ENCODE measurements at regions not wholly inside any gene's neighbourhood (a gene's known extent, or its start where the extent isn't known, plus 50 kb on each side); places are given as distances from the start of the nearest gene placed in this dataset.
"Not testable (repeated sequence)": the region's sequence is repeated elsewhere in the genome, so short reads cannot be mapped to it uniquely, and the experiment has no call there.

DNA sequence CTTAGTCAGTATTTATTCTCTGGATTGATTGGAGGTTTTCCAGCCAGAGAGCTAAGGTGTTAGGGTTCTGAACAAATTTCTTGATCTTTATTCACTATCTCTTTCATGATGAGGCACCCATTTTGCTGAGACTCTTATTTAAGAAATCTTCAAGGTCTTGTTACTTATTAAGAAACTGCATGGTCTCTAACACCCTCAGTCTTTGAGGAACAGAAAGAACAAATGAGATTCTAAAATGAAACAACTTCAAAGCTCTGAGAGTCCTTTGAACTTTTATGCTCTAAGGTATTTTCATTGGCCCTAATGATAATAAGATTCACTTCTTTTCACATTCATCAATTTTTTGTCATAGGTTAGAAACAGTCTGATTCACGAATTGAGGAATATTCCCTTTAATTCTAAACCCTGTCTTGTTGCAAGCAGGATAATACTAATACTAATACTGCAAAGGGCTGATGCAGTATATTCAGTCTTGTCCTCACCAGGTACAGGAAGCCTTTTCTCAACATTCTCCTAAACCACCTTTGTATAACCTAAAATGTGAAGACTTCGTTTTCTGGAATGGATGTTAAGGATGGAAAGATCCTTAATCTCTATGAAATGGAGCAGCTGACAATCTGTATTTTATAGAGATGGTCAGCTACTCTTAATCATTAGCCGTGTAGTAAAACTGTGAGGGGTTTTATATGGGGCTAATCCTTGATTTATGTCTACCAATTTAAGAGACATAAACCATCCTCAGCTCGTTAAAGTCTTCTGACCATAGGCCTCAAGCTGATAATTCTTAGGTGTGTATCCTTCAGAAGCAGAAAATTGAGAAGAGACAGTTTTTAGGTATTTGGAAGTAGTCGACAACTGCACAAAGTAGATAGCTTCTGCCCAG is 198.3 kb downstream of the OTOL1 start:
- DNase-seq = no peak

DNA sequence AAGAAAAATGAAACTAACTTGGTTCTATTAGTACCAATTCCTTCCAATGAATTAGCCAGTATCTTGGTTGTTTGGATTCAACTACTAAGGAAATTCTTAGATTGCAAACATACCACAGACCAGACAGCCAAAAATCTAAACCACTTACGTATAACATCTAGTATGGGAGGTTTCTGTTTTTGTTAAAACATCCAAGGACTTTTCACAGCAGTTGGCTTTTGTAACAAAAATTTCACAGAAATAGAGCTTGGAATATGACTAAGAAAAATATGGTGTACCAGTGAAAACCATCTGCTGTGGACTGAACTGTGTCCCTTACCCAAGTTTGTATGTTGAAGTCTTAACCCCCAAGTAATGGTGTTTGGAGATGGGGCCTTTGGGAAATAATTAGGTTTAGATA is 199.2 kb downstream of the OTOL1 start:
- DNase-seq = no peak

DNA sequence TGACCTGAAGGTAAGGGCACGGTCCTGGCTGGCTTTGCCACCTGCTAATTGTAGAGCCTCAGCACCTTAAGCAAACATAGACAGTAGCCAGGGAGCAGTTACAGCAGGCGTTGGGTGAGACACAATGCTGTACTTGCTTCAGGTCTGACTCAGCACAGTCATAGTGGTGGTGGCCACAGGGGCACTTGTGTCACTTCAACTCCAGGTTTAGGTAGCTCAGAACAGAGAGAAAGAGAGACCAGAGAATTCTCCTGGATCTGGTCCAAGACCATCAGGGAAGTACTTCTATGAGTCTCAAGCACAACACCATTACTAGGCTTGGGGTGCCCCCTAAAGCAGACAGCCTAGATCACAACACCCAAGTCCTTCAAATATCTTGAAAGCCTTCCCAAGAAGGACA is 204.4 kb downstream of the OTOL1 start:
- no peak for DNase-seq

DNA sequence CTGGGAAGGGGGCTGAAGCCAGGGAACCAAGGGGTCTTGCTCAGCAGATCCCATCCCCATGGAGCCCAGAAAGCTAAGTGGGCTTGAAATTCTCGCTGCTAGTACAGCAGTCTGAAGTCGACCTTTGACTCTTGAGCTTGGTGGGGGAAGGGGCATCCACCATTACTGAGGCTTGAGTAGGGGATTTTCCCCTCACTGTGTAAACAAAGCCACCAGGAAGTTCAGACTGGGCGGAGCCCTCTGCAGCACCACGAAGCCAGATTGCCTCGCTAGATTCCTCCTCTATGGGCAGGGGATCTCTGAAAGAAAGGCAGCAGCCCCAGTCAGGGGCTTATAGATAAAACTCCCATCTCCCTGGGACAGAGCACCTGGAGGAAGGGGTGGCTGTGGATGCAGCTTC is 210.6 kb downstream of the OTOL1 start:
- DNase-seq = not testable (repeated sequence)

DNA sequence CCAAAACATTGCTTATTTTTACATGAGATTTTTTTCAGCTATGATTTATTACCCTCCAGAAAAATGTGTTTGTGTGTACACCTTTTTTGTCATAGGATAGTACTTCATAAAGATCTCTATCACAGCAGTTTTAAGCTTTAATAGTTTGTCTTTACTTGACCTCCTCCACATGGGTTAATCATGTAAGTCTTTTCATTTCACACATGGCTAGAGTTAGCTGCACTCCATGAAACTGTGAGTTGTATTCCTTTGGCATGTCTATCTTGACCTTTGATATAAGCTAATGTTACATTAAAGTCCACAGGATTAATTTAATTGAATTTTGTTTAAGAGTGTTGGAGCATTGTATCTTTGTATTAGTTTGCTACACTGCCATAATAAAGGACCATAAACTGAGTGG is 217.1 kb downstream of the OTOL1 start:
- no peak for DNase-seq

DNA sequence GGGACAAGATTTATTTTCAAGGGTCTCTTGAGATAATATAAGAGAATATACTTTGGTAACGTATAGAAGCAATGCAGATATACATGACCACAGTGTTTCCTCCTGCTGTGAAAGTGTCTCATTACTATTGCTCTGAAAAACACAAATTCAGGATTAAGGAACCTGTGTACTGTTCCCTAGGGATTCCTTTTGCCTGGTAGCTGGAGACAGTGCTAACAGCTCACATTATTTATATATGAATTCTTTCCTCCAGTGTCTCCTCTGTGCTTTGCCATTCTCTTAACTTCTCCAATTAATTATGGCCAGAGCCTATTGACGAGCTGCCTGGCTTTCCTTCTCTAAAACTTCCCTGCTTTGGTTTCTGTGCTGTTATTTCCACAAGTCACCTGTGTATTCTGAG is 235.4 kb downstream of the OTOL1 start:
- DNase-seq = no peak

DNA sequence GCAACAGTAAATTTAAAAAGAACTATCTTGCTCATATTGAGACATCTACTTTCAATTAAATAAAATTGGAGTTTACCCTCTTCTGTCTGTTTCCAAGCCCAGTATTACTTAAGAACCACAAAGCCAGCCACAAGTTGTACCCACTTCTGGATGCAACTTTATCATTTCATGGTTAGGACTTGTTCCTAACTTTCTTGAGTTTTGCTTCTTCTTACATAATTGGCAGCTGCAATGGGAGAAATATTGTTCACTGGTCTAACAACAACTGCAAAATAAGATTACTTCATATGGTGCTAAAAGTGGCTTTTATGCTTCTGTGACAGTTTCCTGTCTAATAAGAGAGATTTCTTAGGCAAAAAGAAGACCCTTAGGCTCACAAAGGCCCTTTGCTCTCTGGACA is 240.6 kb downstream of the OTOL1 start:
- DNase-seq = no peak

DNA sequence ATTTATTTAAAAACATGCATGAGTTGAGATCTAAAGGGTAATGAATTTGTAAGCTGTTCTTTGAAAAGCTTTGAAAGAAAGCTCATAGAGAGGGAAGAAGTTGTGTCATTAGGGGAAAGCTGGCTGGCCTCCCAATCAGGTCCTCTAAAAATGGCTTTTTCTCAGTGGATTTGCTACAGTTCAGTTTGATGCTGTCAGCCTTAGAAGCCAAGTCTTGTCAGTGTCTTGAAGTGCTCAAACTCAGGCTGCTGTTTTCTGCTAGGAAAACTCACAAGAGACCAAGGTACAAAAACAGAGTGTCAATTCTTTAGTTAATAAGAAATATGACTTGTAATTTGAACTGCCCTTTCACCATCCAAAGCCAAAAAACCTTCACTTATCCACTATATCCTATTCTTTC is 243.8 kb downstream of the OTOL1 start:
- no peak for DNase-seq

DNA sequence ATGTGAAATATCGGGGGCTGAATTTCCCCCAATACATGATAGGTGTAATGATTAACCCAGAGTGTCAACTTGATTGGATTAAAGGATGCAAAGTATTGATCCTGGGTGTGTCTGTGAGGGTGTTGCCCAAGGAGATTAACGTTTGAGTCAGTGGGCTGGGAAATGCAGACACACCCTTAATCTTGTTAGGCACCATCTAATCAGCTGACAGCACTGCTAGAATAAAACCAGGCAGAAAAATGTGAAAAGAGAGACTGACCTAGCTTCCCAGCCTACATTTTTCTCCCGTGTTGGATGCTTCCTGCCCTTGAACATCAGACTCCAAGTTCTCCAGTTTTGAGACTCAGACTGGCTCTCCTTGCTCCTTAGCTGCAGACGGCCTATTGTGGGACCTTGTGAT is 247.8 kb downstream of the OTOL1 start:
- DNase-seq = no peak

DNA sequence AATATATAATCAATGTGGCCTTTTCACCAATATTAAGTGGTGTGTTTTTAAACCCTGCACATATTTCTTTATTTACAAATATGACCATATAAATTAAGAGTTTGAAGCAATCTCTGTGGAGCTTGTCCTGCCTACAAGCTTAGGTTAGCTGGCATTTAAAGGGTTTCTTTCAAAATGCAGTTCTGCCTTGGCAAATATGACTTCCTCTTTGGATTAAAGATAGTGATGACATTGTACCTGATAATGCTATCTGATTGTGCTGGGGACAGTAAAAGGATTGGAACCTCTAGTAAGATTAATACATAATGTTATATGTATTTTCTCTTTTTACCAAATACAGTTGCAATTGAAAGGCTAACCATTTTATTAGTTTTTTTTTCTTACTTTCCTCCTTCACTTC is 249.1 kb downstream of the OTOL1 start:
- no peak for DNase-seq

DNA sequence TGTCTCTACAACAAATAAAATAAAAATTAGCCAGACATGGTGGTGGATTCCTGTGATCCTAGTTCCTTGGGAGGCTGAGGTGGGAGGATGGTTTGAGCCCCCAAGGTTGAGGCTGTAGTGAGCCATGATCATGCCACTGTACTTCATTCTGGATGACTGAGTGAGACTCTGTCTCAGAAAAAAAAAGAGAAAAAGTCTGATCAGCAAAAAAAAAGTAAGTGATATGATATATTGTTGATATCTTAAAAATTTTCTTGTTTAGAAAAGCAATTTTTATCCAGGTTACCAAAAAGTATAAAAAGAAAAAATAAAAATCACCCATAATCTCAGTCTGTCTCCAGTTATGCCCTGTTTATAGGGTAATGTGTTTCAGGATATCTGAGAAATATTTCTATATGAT is 251.4 kb downstream of the OTOL1 start:
- DNase-seq = no peak

DNA sequence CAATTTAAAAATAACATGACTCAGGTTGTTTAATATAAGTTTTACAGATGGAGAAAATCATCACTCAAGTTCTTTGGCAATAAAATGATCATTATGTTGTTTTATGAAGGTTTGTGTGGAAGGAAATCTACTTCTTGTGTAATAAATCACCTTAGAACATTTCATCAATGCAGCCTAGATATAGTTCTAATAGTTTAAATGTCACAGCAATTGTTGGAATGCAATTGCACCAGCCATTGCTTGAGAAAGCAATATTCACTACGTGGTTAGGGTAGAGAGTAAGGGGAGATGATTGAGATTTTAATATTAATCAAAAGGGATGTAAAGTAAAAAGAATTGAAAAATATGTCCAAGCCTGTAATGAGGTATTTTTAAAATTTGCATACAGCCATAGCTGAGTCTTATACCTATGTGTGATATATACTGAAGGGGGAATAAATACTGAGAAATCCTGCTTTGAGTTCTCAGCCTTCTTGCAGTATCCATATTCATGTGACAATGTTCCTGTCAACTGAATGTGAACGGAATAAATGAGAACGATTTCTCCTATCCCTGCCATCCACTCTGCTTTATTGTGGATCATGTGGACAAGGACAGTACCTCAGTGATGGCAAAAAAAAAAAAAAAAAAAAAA is 257.9 kb downstream of the OTOL1 start:
- DNase-seq = no peak

DNA sequence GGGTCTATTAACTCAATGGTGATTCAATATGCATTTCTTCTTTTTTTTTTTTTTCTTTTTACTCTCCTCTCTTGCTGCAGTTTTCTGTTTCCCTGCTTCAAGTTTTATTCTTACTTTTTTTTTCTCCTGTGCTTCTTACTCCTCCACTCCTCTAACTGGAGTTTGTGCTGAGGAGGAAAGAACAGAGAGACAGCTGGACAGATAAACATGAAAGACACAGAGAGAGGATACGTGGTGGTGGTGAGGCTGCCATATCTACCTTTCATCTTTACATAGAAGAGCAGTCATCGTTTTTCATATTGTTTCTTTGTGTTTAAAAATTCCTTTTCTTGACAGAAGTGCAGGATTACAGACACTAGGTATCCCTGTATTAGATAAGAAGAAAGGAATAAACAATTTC is 262.8 kb downstream of the OTOL1 start:
- no peak for DNase-seq

DNA sequence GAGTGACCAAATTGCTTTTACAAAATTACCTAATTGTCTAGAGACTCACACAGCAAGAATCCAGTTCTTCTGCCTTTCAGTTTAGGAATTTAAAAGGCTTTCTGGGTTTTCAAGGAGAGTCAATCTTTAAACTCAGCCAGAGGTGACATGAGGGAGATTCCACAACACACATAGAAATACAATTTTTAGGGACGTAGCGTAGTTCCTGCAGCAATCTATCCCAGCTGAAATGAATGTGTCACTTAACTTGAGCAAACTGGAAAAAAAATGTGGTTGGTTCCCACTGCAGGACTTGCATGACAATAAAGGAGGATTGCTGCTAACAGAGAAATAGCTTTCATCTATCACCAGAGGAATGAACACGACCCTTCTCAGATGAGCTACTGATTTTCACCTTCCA is 269.7 kb downstream of the OTOL1 start:
- DNase-seq = no peak

DNA sequence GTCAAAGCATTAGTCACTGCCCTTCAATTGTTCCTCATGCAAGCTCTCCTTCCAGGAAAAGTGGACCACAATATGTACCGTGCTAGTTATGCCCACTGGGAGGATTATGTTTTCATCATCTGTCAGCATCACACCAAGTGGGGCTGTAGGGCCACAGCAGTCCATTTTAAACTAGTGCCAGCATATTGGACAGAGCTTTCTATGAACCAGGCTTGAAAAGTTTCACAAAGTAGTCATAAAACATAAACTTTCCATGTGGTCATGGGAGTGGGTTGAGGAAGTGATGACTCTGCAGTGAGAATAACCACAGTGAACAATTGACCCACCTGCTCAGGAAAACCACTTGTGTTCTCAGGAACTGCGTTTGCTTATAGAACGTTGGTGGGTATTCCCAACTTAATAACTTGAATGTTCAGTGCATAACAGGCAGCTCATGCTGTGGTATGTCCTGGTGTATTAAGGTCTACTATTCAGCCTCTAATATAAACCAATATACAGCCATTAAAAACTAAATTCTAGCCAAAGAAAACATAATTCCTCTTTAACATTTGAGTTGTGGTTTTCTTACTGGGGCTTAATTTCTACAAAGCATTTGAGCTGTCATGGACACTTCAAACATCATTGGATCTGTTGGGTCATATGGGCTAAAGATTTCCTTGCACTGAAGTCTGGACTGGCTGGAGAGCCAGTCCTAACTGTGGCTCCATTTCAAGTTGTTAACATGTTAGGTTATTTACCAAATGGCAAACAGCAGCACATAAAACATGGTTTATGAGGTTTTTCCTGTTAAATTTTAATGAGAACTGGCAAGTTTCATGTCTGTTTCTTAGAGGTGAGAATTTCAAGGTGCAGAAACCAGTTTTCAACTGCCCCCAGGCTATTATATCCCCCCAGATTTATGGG is 274.1 kb downstream of the OTOL1 start:
- DNase-seq = no peak

DNA sequence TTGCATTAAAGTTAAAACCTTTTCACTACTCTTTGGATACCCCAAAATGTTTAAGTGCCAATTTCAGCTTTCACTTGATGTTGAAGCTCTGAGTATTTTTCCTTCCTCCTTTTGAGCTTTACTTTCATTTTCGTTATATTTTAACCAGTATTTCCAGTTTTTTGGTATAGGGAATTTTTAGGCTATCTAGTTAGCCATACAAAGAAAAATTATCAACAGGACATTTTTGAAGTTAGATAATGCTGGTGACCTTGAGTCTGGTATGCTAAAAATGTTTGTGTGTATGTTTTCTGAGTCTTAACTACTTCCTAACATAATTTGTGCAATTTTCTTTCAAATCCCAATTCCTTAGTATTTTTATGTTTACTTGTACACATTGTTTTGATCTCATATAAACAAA is 284.8 kb downstream of the OTOL1 start:
- DNase-seq = no peak

DNA sequence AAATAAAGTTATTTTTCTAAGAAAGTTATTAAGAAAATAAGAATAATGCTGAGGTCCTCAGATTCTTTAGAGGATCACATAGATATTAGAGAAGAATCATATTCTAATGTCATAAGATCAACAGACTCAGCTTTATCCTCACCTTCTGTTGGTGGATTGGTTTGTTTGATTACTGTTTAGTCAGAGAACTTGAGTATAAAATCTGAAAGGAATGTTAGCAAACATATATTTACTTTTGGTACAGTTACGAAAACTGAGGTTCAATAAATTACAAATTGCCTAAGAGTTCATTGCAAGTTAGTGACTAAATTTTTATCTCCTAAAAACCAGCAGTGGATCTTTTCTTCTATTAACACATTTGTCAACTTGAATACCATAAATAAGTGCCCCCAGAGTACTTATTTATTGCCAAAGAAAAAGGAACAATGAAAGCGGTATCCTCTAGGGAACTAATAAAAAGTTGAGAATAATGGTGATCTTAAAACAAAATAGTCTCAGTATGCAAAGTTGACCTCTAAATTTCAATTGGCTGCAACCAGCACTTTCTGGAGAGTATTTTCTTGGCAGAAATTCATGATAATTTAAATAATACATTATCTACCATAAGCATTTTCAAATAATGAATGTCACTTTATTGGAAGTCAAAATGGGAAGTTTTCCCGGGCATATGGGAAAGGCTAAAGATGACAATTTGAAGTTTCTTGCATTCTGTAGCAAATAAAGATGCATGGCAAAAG is 296.8 kb downstream of the OTOL1 start:
- no peak for DNase-seq

DNA sequence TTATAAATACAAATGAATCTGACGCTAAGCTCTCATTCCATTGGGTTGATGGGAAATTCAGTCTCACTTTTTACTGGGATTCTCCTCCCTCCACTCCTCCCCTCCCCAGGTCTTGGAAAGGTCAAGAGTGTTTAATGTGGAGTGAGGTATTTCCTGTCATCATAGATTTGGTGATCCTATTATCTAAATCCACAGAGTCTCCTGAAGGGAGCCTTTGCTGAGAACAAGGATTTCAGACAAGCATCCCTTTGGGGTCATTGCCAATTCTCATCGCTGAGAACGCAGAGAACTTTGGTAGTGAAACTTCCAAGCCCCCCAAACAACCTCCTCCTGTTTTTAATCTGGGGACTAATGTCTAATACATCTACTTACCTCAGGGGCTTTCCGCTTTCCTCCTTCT is 297.9 kb downstream of the OTOL1 start:
- DNase-seq = no peak

DNA sequence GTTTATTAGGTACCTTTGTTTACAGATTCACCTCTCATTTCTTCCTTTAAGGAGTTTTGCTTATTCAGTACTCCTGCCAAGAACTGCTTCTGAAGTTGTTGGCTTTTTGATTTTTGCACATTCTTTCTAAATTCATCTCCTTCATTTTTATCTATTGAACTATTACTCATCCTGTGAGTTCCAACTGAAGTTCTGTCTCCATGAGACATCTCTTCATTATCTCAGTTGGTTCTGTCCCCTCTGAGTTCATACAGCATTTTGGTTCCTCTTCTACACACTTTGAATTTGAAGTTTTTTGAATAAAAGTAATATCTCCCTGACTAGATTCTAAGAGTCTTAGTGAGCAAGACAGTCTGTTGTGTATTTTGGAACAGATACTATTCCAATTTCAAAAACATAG is 299.7 kb downstream of the OTOL1 start:
- DNase-seq = no peak

DNA sequence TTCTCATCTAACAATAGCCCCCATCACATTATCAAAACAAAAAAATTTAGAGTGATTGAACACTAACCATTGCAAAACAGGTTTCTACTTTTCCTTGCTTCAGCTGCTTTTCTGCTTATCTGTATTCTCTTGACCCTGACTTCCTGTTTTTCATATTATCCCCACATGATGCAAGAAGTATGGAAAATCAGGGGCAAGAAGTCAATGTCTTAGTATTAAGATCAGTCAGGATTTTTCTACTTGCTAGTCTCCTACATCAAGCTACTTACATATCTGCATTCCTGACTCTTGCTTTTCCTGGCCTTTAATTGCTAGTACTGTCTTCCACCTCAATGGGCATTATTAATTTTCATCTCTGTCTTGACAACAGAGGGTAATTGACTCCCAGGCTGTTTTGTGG is 300.2 kb downstream of the OTOL1 start:
- no peak for DNase-seq

DNA sequence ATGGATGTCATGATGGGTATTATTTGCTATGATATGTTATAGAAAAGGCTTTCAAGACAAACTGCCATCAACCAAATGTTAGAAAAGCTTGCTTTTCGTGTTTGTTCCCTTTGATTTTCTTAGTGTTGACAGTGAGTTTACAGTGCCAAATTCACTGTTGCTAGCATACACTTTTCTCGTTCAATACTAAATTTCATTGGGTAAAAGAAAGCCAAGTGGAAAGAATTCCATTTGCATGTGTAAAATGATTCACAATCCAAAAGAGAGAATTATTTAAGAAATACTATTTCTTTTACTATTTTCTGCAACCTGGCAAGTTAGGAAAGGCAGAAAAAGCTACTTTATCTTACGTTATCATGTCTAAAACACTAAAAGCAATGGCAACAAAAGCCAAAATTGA is 301.4 kb downstream of the OTOL1 start:
- no peak for DNase-seq

DNA sequence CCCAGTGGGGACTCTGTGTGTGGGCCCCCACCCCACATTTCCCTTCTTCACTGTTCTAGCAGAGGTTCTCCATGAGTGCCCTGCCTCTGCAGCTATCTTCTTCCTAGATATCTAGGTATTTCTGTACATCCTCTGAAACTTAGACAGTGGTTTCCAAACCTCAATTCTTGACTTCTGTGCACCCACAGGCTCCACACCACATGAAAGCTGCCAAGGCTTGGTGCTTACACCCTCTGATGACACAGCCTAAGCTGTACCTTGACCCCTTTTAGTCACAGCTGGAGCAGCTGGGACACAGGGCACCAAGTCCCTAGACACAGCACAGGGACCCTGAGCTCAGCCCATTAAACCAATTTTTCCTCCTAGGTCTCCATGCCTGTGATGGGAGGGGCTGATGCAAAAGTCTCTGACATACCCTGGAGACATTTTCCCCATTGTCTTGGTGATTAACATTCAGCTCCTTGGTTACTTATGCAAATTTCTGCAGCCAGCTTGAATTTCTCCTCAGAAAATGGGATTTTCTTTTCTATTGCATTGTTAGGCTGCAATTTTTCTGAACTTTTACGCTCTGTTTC is 304.5 kb downstream of the OTOL1 start:
- DNase-seq = no peak

DNA sequence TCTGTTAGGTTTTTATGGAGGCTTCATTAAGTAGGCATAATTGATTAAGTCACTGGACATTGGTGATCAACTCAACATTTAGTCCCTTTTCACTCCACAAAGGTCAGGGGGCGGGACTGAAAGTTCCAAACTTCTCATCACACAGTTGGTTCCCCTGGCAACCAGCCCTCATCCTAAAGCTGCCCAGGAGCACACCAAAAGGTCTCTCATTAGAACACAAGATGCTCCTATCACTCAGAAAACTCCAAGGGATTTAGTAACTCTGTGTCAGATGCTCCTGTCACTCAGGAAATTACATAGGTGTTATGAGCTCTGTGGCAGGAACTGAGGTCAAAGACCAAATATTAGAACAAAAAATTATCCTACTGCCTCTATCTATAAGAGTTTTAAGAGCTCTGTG is 321.5 kb downstream of the OTOL1 start:
- DNase-seq = no peak

Measured in NCI-H1048 (cell line).